Gastroesophageal sphincter (tissue), 3 donors: ENCODE measurements at regions not wholly inside any gene's neighbourhood (a gene's known extent, or its start where the extent isn't known, plus 50 kb on each side); places are given as distances from the start of the nearest gene placed in this dataset.

Experiments used
- EP300 ChIP-seq: sonication (generic); formaldehyde crosslinking; IDR thresholded peaks from one replicate; pipeline ENCODE4 v1.6.1; 2017; ENCODE audit warnings: antibody characterized with exemption, mild to moderate bottlenecking
- POLR2A ChIP-seq, 2 donors: fragments of 450-650 bp; IDR thresholded peaks; one replicate each; pipeline ENCODE4 v1.6.1; 2017; ENCODE audit warnings: antibody characterized with exemption in 2 of 2, mild to moderate bottlenecking in 2 of 2, moderate library complexity in 1 of 2
- POLR2AphosphoS5 ChIP-seq: sonication (generic); formaldehyde crosslinking; IDR thresholded peaks from one replicate; pipeline ENCODE4 v1.6.1; 2017; ENCODE audit warnings: antibody characterized with exemption
- TF ChIP-seq, protein P1 (sequence below), 4 experiments: fragments of 200-600 bp in 2 of 4; fragments of 450-650 bp in 2 of 4; sonication (generic) in 1 of 4; IDR thresholded peaks; one replicate each; pipeline ENCODE4 v1.5.1; 2017 to 2019; ENCODE audit warnings: antibody characterized with exemption in 4 of 4, mild to moderate bottlenecking in 2 of 4, moderate library complexity in 2 of 4

GRCh38 chr7:153413540-153414287, 638.5 kb upstream of the DPP6 start:
- TF ChIP-seq, protein P1, sequence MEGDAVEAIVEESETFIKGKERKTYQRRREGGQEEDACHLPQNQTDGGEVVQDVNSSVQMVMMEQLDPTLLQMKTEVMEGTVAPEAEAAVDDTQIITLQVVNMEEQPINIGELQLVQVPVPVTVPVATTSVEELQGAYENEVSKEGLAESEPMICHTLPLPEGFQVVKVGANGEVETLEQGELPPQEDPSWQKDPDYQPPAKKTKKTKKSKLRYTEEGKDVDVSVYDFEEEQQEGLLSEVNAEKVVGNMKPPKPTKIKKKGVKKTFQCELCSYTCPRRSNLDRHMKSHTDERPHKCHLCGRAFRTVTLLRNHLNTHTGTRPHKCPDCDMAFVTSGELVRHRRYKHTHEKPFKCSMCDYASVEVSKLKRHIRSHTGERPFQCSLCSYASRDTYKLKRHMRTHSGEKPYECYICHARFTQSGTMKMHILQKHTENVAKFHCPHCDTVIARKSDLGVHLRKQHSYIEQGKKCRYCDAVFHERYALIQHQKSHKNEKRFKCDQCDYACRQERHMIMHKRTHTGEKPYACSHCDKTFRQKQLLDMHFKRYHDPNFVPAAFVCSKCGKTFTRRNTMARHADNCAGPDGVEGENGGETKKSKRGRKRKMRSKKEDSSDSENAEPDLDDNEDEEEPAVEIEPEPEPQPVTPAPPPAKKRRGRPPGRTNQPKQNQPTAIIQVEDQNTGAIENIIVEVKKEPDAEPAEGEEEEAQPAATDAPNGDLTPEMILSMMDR (IDR thresholded peaks at IDR 0.05) = no peak
- TF ChIP-seq POLR2AphosphoS5 (no peak), POLR2A (IDR thresholded peaks at IDR 0.05) (no peak), EP300 (no peak)
